Liver (tissue), 8 donors: ENCODE measurements at regions not wholly inside any gene's neighbourhood (a gene's known extent, or its start where the extent isn't known, plus 50 kb on each side); places are given as distances from the start of the nearest gene placed in this dataset.

Source experiments
- DNase-seq: peaks from one replicate; pipeline ENCODE4 v3.0.0-alpha.2; 2017; ENCODE audit warnings: low spot score
- H3K27ac ChIP-seq, 2 donors: one replicate each; pipeline ENCODE4 v1.7.0; 2013; ENCODE audit warnings: inconsistent platforms in 2 of 2, low read length in 2 of 2, control low read depth in 1 of 2, low read depth in 1 of 2, mild to moderate bottlenecking in 1 of 2
- H3K27me3 ChIP-seq, 4 donors: one replicate each; pipeline versions ENCODE4 v1.6.1 to v1.7.0; 2013; ENCODE audit warnings: low read length in 3 of 4, inconsistent platforms in 1 of 4, mild to moderate bottlenecking in 1 of 4, moderate library complexity in 1 of 4; ENCODE audit not compliant: control insufficient read depth in 4 of 4, insufficient read depth in 4 of 4
- H3K36me3 ChIP-seq, 4 donors: one replicate each; pipeline versions ENCODE4 v1.6.1 to v1.7.0; 2013; ENCODE audit warnings: low read length in 3 of 4, mild to moderate bottlenecking in 3 of 4, low read depth in 1 of 4, moderate library complexity in 1 of 4; ENCODE audit not compliant: control insufficient read depth in 4 of 4, insufficient read depth in 3 of 4
- H3K4me1 ChIP-seq, 4 donors: one replicate each; pipeline versions ENCODE4 v1.6.1 to v1.7.0; 2013; ENCODE audit warnings: low read length in 3 of 4, mild to moderate bottlenecking in 3 of 4, moderate library complexity in 1 of 4; ENCODE audit not compliant: control insufficient read depth in 4 of 4, insufficient read depth in 4 of 4
- H3K4me3 ChIP-seq, 3 donors: one replicate each; pipeline versions ENCODE4 v1.6.1 to v1.7.0; 2013; ENCODE audit warnings: low read length in 3 of 3, control low read depth in 1 of 3, low read depth in 1 of 3, mild to moderate bottlenecking in 1 of 3
- H3K9ac ChIP-seq, 2 donors: one replicate each; pipeline ENCODE4 v1.7.0; 2013; ENCODE audit warnings: low read length in 2 of 2, mild to moderate bottlenecking in 2 of 2, moderate library complexity in 2 of 2, control low read depth in 1 of 2, low read depth in 1 of 2
- H3K9me3 ChIP-seq, 4 donors: one replicate each; pipeline versions ENCODE4 v1.6.1 to v1.7.0; 2013; ENCODE audit warnings: low read length in 3 of 4; ENCODE audit not compliant: control insufficient read depth in 4 of 4
- EGR1 ChIP-seq, 2 donors: IDR thresholded peaks; 2 replicates each; pipeline ENCODE4 v1.6.1; 2016 to 2018; ENCODE audit warnings: antibody characterized with exemption in 2 of 2, low read depth in 2 of 2
- FOXA1 ChIP-seq: IDR thresholded peaks from 2 replicates; pipeline ENCODE4 v1.6.1; 2016; ENCODE audit warnings: antibody characterized with exemption
- GABPA ChIP-seq, 2 donors: IDR thresholded peaks in 1 of 2; conservative IDR thresholded peaks in 1 of 2; 2 replicates each; pipeline ENCODE4 v1.6.1; 2016; ENCODE audit warnings: antibody characterized with exemption in 2 of 2, mild to moderate bottlenecking in 1 of 2, moderate library complexity in 1 of 2
- HNF4A ChIP-seq, 2 donors: conservative IDR thresholded peaks; 2 replicates each; pipeline ENCODE4 v1.6.1; 2016; ENCODE audit warnings: antibody characterized with exemption in 2 of 2, mild to moderate bottlenecking in 2 of 2
- HNF4G ChIP-seq: IDR thresholded peaks from 2 replicates; pipeline ENCODE4 v1.6.1; 2016; ENCODE audit warnings: antibody characterized with exemption
- JUND ChIP-seq, 2 donors: IDR thresholded peaks; 2 replicates each; pipeline ENCODE4 v1.6.1; 2016; ENCODE audit warnings: antibody characterized with exemption in 2 of 2
- NR2F2 ChIP-seq: IDR thresholded peaks from 2 replicates; pipeline ENCODE4 v1.6.1; 2016; ENCODE audit warnings: antibody characterized with exemption
- RAD21 ChIP-seq, 2 donors: IDR thresholded peaks; 2 replicates each; pipeline ENCODE4 v1.6.1; 2016; ENCODE audit warnings: antibody characterized with exemption in 2 of 2, mild to moderate bottlenecking in 2 of 2
- TAF1 ChIP-seq: conservative IDR thresholded peaks from 2 replicates; pipeline ENCODE4 v1.6.1; 2016; ENCODE audit warnings: antibody characterized with exemption, mild to moderate bottlenecking
- YY1 ChIP-seq: IDR thresholded peaks from 2 replicates; pipeline ENCODE4 v1.6.1; 2016; ENCODE audit warnings: antibody characterized with exemption, mild to moderate bottlenecking
- WGBS: extraction: QIAGEN DNeasy Blood & Tissue Kit; methylation state at CpG from one replicate; pipeline ENCODE4 v1.1.7; 2013; 5-methylcytosine and 5-hydroxymethylcytosine counted together
- TF ChIP-seq, protein P1 (sequence below): IDR thresholded peaks from 2 replicates; pipeline ENCODE4 v1.6.1; 2016; ENCODE audit warnings: antibody characterized with exemption
- TF ChIP-seq, protein P2 (sequence below): fragments of 150-350 bp; IDR thresholded peaks from 2 replicates; pipeline ENCODE4 v1.5.1; 2017; ENCODE audit warnings: improper control_type of control experiment, low read depth, low read length; ENCODE audit not compliant: missing input control
- TF ChIP-seq, protein P3 (sequence below): IDR thresholded peaks from 2 replicates; pipeline ENCODE4 v1.6.1; 2016; ENCODE audit warnings: antibody characterized with exemption, mild to moderate bottlenecking
- TF ChIP-seq, protein P4 (sequence below): IDR thresholded peaks from 2 replicates; pipeline ENCODE4 v1.6.1; 2016; ENCODE audit warnings: antibody characterized with exemption
- TF ChIP-seq, protein P5 (sequence below): IDR thresholded peaks from 2 replicates; pipeline ENCODE4 v1.6.1; 2016; ENCODE audit warnings: antibody characterized with exemption
- donor health status: healthy.
- donor health status: healthy.
- donor health status: healthy.
- donor health status: healthy.
- donor health status: healthy.

DNA sequence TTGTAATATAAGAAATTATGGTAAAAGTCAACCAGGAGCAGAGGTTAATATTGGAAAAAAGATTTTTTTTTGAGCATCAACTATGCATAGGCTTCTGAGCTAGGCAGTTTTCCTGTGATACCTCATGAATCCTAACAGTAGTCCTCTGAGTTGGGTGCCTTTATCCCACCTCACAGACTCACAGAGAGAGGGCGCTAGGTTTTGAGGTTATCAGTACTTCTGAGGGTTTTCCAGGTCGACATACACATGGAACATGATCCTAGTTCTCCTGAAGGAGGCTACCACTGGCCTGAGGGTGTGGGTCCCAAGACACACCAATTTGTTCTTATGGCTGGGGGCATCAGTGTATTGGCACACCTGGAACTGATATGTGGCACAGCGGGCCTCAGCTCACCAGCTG, 358.8 kb upstream of the JAG1 start:
- H3K27ac ChIP-seq: no peak overlapping the region
- no peaks in the 10 kb centered on the region for H3K36me3 ChIP-seq
- no peaks in the 10 kb centered on the region for H3K27me3 ChIP-seq
- TF ChIP-seq, protein P1, sequence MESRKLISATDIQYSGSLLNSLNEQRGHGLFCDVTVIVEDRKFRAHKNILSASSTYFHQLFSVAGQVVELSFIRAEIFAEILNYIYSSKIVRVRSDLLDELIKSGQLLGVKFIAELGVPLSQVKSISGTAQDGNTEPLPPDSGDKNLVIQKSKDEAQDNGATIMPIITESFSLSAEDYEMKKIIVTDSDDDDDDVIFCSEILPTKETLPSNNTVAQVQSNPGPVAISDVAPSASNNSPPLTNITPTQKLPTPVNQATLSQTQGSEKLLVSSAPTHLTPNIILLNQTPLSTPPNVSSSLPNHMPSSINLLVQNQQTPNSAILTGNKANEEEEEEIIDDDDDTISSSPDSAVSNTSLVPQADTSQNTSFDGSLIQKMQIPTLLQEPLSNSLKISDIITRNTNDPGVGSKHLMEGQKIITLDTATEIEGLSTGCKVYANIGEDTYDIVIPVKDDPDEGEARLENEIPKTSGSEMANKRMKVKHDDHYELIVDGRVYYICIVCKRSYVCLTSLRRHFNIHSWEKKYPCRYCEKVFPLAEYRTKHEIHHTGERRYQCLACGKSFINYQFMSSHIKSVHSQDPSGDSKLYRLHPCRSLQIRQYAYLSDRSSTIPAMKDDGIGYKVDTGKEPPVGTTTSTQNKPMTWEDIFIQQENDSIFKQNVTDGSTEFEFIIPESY: no peak
- TF ChIP-seq FOXA1: no peak
- TF ChIP-seq, protein P2, sequence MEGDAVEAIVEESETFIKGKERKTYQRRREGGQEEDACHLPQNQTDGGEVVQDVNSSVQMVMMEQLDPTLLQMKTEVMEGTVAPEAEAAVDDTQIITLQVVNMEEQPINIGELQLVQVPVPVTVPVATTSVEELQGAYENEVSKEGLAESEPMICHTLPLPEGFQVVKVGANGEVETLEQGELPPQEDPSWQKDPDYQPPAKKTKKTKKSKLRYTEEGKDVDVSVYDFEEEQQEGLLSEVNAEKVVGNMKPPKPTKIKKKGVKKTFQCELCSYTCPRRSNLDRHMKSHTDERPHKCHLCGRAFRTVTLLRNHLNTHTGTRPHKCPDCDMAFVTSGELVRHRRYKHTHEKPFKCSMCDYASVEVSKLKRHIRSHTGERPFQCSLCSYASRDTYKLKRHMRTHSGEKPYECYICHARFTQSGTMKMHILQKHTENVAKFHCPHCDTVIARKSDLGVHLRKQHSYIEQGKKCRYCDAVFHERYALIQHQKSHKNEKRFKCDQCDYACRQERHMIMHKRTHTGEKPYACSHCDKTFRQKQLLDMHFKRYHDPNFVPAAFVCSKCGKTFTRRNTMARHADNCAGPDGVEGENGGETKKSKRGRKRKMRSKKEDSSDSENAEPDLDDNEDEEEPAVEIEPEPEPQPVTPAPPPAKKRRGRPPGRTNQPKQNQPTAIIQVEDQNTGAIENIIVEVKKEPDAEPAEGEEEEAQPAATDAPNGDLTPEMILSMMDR: no peak
- no peak for TF ChIP-seq EGR1 (IDR thresholded peaks at IDR 0.05; ENCODE audit: low read depth in 2 of 2)
- TF ChIP-seq HNF4A (conservative IDR thresholded peaks at IDR 0.05): no peak
- TF ChIP-seq, protein P3, sequence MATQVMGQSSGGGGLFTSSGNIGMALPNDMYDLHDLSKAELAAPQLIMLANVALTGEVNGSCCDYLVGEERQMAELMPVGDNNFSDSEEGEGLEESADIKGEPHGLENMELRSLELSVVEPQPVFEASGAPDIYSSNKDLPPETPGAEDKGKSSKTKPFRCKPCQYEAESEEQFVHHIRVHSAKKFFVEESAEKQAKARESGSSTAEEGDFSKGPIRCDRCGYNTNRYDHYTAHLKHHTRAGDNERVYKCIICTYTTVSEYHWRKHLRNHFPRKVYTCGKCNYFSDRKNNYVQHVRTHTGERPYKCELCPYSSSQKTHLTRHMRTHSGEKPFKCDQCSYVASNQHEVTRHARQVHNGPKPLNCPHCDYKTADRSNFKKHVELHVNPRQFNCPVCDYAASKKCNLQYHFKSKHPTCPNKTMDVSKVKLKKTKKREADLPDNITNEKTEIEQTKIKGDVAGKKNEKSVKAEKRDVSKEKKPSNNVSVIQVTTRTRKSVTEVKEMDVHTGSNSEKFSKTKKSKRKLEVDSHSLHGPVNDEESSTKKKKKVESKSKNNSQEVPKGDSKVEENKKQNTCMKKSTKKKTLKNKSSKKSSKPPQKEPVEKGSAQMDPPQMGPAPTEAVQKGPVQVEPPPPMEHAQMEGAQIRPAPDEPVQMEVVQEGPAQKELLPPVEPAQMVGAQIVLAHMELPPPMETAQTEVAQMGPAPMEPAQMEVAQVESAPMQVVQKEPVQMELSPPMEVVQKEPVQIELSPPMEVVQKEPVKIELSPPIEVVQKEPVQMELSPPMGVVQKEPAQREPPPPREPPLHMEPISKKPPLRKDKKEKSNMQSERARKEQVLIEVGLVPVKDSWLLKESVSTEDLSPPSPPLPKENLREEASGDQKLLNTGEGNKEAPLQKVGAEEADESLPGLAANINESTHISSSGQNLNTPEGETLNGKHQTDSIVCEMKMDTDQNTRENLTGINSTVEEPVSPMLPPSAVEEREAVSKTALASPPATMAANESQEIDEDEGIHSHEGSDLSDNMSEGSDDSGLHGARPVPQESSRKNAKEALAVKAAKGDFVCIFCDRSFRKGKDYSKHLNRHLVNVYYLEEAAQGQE: no peak
- WGBS: 66% methylated on average over 3 of the region's 3 CpGs
- no peak overlapping the region for H3K9ac ChIP-seq
- H3K4me1 ChIP-seq: no peaks in the 10 kb centered on the region
- no peak for DNase-seq
- peaks cover 0 to 2% (median 0%) of the 10 kb centered on the region in 4 donors for H3K9me3 ChIP-seq
- no peak overlapping the region for H3K4me3 ChIP-seq

DNA sequence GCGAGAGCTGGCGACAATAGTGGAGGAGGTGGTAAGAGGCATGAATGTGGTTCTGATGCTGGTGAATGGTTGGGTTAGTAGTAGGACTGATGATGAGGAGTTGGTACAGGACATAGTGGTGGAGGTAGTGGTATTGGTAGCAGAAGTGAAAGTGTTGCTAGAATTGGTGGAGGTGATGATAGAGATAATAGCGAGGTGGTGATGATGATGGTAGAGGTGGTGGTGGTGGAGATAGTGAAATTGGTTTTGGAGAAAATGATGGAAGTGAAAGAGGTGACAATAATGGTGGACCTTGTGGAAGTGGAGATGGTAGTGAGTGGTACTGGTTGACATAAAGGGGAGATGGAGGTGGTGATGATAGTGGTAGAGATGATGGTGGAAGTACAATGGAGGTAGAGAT, 360.2 kb upstream of the JAG1 start:
- H3K27ac ChIP-seq: no peak overlapping the region
- DNase-seq: no peak
- H3K9me3 ChIP-seq: peaks cover 0 to 2% (median 0%) of the 10 kb centered on the region in 4 donors
- TF ChIP-seq FOXA1: no peak
- no peak for TF ChIP-seq JUND (IDR thresholded peaks at IDR 0.05)
- no peak for TF ChIP-seq GABPA (IDR thresholded peaks at IDR 0.05 in 1 of 2, conservative IDR thresholded peaks at IDR 0.05 in 1 of 2)
- TF ChIP-seq TAF1: no peak
- no peak for TF ChIP-seq NR2F2
- no peak for TF ChIP-seq HNF4A (conservative IDR thresholded peaks at IDR 0.05)
- no peak for TF ChIP-seq EGR1 (IDR thresholded peaks at IDR 0.05; ENCODE audit: low read depth in 2 of 2)
- TF ChIP-seq, protein P2: no peak
- TF ChIP-seq, protein P4, sequence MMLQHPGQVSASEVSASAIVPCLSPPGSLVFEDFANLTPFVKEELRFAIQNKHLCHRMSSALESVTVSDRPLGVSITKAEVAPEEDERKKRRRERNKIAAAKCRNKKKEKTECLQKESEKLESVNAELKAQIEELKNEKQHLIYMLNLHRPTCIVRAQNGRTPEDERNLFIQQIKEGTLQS: no peak
- no peak for TF ChIP-seq RAD21 (IDR thresholded peaks at IDR 0.05)
- TF ChIP-seq HNF4G: no peak
- TF ChIP-seq YY1: no peak
- TF ChIP-seq, protein P1: no peak
- TF ChIP-seq, protein P5, sequence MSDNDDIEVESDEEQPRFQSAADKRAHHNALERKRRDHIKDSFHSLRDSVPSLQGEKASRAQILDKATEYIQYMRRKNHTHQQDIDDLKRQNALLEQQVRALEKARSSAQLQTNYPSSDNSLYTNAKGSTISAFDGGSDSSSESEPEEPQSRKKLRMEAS: no peak
- H3K9ac ChIP-seq: no peak overlapping the region
- H3K36me3 ChIP-seq: no peaks in the 10 kb centered on the region
- no peak overlapping the region for H3K4me3 ChIP-seq
- no peaks in the 10 kb centered on the region for H3K4me1 ChIP-seq
- WGBS: 97% methylated on average over 3 of the region's 3 CpGs
- no peaks in the 10 kb centered on the region for H3K27me3 ChIP-seq
